DND-41 (cell line): ENCODE measurements at regions not wholly inside any gene's neighbourhood (a gene's known extent, or its start where the extent isn't known, plus 50 kb on each side); places are given as distances from the start of the nearest gene placed in this dataset.

Experiments
- ATAC-seq: fragments of 200-7000 bp; cut with Tn5 transposase; 3 replicates; pipeline ENCODE4 v1.9.1; 2021; ENCODE audit warnings: low read depth; ENCODE audit not compliant: insufficient read depth
- DNase-seq: peaks from one replicate; pipeline ENCODE4 v3.0.0-alpha.2; 2020
- H2AFZ ChIP-seq: 2 replicates; pipeline ENCODE4 v1.6.0; 2012; ENCODE audit warnings: low read depth, low read length
- H3K27ac ChIP-seq: 2 replicates; pipeline ENCODE4 v1.5.1; 2012; ENCODE audit warnings: low read length, inconsistent platforms
- H3K27me3 ChIP-seq: fragments of 200-600 bp; sonication (generic); 2 replicates; pipeline ENCODE4 v1.6.0; 2012; ENCODE audit warnings: low read length, mild to moderate bottlenecking, inconsistent platforms; ENCODE audit not compliant: insufficient read depth, poor library complexity
- H3K36me3 ChIP-seq: 2 replicates; pipeline ENCODE4 v1.5.1; 2012; ENCODE audit warnings: low read length, inconsistent platforms; ENCODE audit not compliant: insufficient read depth
- H3K4me1 ChIP-seq: 2 replicates; pipeline ENCODE4 v1.5.1; 2012; ENCODE audit warnings: mild to moderate bottlenecking, low read length; ENCODE audit not compliant: insufficient read depth
- H3K4me2 ChIP-seq: 2 replicates; pipeline ENCODE4 v1.6.0; 2012; ENCODE audit warnings: mild to moderate bottlenecking, moderate library complexity, low read length, inconsistent platforms; ENCODE audit not compliant: insufficient read depth
- H3K4me3 ChIP-seq, 2 experiments: fragments of 200-600 bp in 1 of 2; shearing (Covaris generic) in 1 of 2; 2 replicates each; pipeline ENCODE4 v1.5.1; 2012 to 2016; ENCODE audit warnings: inconsistent platforms in 2 of 2, low read length in 2 of 2, mild to moderate bottlenecking in 2 of 2, low read depth in 1 of 2, moderate library complexity in 1 of 2
- H3K79me2 ChIP-seq: 2 replicates; pipeline ENCODE4 v1.6.0; 2012; ENCODE audit warnings: low read length, inconsistent platforms; ENCODE audit not compliant: insufficient read depth
- H3K9ac ChIP-seq: 2 replicates; pipeline ENCODE4 v1.6.0; 2012; ENCODE audit warnings: low read depth, mild to moderate bottlenecking, inconsistent platforms, low read length, moderate library complexity
- H3K9me3 ChIP-seq: 2 replicates; pipeline ENCODE4 v1.5.1; 2012; ENCODE audit warnings: low read length, moderate library complexity, mild to moderate bottlenecking, inconsistent platforms; ENCODE audit not compliant: insufficient read depth, severe bottlenecking
- H4K20me1 ChIP-seq: 2 replicates; pipeline ENCODE4 v1.6.0; 2012; ENCODE audit warnings: low read length; ENCODE audit not compliant: insufficient read depth
- CTCF ChIP-seq: IDR thresholded peaks from 2 replicates; pipeline ENCODE4 v1.5.1; 2012; ENCODE audit warnings: borderline replicate concordance, low read length, moderate library complexity, mild to moderate bottlenecking; ENCODE audit not compliant: poor library complexity, severe bottlenecking; ENCODE audit errors: extremely low read depth
- EZH2 ChIP-seq: IDR thresholded peaks from 3 replicates; pipeline ENCODE4 v1.6.1; 2012; ENCODE audit warnings: borderline replicate concordance, low read depth, mild to moderate bottlenecking, moderate library complexity, low read length, inconsistent platforms; ENCODE audit not compliant: severe bottlenecking

- Histone ChIP-seq H3K27me3 (no peaks in the 10 kb centered on the region), H3K4me3 (no peak overlapping the region), H3K79me2 (no peaks in the 10 kb centered on the region), H3K9me3 (no peaks in the 10 kb centered on the region), H2AFZ (no peak overlapping the region), H3K4me2 (no peak overlapping the region), H3K4me1 (peaks cover 8% of the 10 kb centered on the region), H3K36me3 (no peaks in the 10 kb centered on the region), H4K20me1 (no peaks in the 10 kb centered on the region), H3K9ac (no peak overlapping the region), H3K27ac (no peak overlapping the region)
- ATAC-seq (no peak), DNase-seq (no peak)
- TF ChIP-seq EZH2 (no peak), CTCF (no peak)
These were observed 58.7 kb upstream of the SMOX start for GRCh38 chr20:4089756-4090487.

GRCh38 chr20:4088766-4089165, 59.9 kb upstream of the SMOX start:
- H3K9ac ChIP-seq = no peak overlapping the region
- no peaks in the 10 kb centered on the region for H4K20me1 ChIP-seq
- ATAC-seq = no peak
- no peaks in the 10 kb centered on the region for H3K9me3 ChIP-seq
- no peak overlapping the region for H3K4me2 ChIP-seq
- no peak overlapping the region for H3K4me3 ChIP-seq
- no peaks in the 10 kb centered on the region for H3K36me3 ChIP-seq
- H2AFZ ChIP-seq = no peak overlapping the region
- H3K4me1 ChIP-seq = peaks cover 19% of the 10 kb centered on the region
- no peaks in the 10 kb centered on the region for H3K27me3 ChIP-seq
- no peak overlapping the region for H3K27ac ChIP-seq
- H3K79me2 ChIP-seq = no peaks in the 10 kb centered on the region
- no peak for DNase-seq
- no peak for TF ChIP-seq EZH2
- TF ChIP-seq CTCF = no peak

GRCh38 chr20:4087923-4088322, 60.7 kb upstream of the SMOX start:
- no peak for DNase-seq
- no peaks in the 10 kb centered on the region for H3K9me3 ChIP-seq
- H2AFZ ChIP-seq = no peak overlapping the region
- H3K36me3 ChIP-seq = no peaks in the 10 kb centered on the region
- H3K27me3 ChIP-seq = no peaks in the 10 kb centered on the region
- H3K4me2 ChIP-seq = no peak overlapping the region
- ATAC-seq = no peak
- H3K27ac ChIP-seq = no peak overlapping the region
- no peak overlapping the region for H3K4me3 ChIP-seq
- H3K79me2 ChIP-seq = no peaks in the 10 kb centered on the region
- peaks cover 27% of the 10 kb centered on the region for H3K4me1 ChIP-seq
- H3K9ac ChIP-seq = no peak overlapping the region
- no peak for TF ChIP-seq EZH2
- no peak for TF ChIP-seq CTCF
- H4K20me1 ChIP-seq = no peaks in the 10 kb centered on the region
